Neuronal stem cell (in vitro differentiated cells): ENCODE measurements at regions not wholly inside any gene's neighbourhood (a gene's known extent, or its start where the extent isn't known, plus 50 kb on each side); places are given as distances from the start of the nearest gene placed in this dataset.

Experiments used
- DNase-seq: peaks from one replicate; pipeline ENCODE4 v3.0.0-alpha.2; 2013; ENCODE audit warnings: low spot score
- H2AFZ ChIP-seq: one replicate; pipeline ENCODE4 v1.6.1; 2013; ENCODE audit warnings: mild to moderate bottlenecking, low read length, inconsistent platforms
- H2AK5ac ChIP-seq: 2 replicates; pipeline ENCODE4 v1.6.1; 2013; ENCODE audit warnings: low read depth, mild to moderate bottlenecking, inconsistent platforms, low read length, moderate library complexity, mixed read lengths
- H2BK120ac ChIP-seq: 2 replicates; pipeline ENCODE4 v1.6.1; 2013; ENCODE audit warnings: low read depth, mild to moderate bottlenecking, inconsistent platforms, low read length, moderate library complexity, mixed read lengths
- H2BK12ac ChIP-seq: one replicate; pipeline ENCODE4 v1.6.1; 2013; ENCODE audit warnings: low read length, inconsistent platforms
- H2BK15ac ChIP-seq: 2 replicates; pipeline ENCODE4 v1.6.1; 2013; ENCODE audit warnings: mild to moderate bottlenecking, low read length, inconsistent platforms, mixed read lengths
- H2BK5ac ChIP-seq: one replicate; pipeline ENCODE4 v1.6.1; 2013; ENCODE audit warnings: inconsistent platforms, mild to moderate bottlenecking, low read length, moderate library complexity
- H3K14ac ChIP-seq: one replicate; pipeline ENCODE4 v1.6.1; 2013; ENCODE audit warnings: low read length, inconsistent platforms
- H3K18ac ChIP-seq: 2 replicates; pipeline ENCODE4 v1.6.1; 2013; ENCODE audit warnings: low read length, inconsistent platforms
- H3K23ac ChIP-seq: 2 replicates; pipeline ENCODE4 v1.6.1; 2013; ENCODE audit warnings: low read depth, mild to moderate bottlenecking, mixed read lengths, low read length, inconsistent platforms; ENCODE audit not compliant: poor library complexity
- H3K27ac ChIP-seq: replicated peaks from 3 replicates; pipeline ENCODE4 v1.5.1; 2013; ENCODE audit warnings: low read length, inconsistent platforms
- H3K27me3 ChIP-seq, 3 experiments: 2 replicates each; pipeline ENCODE4 v1.6.1; 2013; ENCODE audit warnings: low read length in 3 of 3, mild to moderate bottlenecking in 2 of 3, inconsistent platforms in 1 of 3, low read depth in 1 of 3, mixed read lengths in 1 of 3, moderate library complexity in 1 of 3; ENCODE audit not compliant: control insufficient read depth in 3 of 3, insufficient read depth in 3 of 3
- H3K36me3 ChIP-seq, 2 donors: replicated peaks in 1 of 2; 2 replicates each; pipeline ENCODE4 v1.6.1; 2013; ENCODE audit warnings: low read length in 2 of 2; ENCODE audit not compliant: control insufficient read depth in 2 of 2, insufficient read depth in 2 of 2
- H3K4ac ChIP-seq: 2 replicates; pipeline ENCODE4 v1.6.1; 2013; ENCODE audit warnings: inconsistent platforms, mild to moderate bottlenecking, low read length, moderate library complexity
- H3K4me1 ChIP-seq, 2 donors: 1 replicate in 1 of 2; 2 replicates in 1 of 2; pipeline ENCODE4 v1.6.1; 2013; ENCODE audit warnings: low read length in 2 of 2, low read depth in 1 of 2; ENCODE audit not compliant: control insufficient read depth in 2 of 2, insufficient read depth in 1 of 2
- H3K4me2 ChIP-seq: one replicate; pipeline ENCODE4 v1.6.1; 2013; ENCODE audit warnings: mild to moderate bottlenecking, low read length, inconsistent platforms; ENCODE audit not compliant: insufficient read depth, poor library complexity, severe bottlenecking
- H3K4me3 ChIP-seq, 2 donors: 2 replicates each; pipeline ENCODE4 v1.5.1; 2013; ENCODE audit warnings: low read length in 2 of 2, mild to moderate bottlenecking in 2 of 2, inconsistent platforms in 1 of 2, moderate library complexity in 1 of 2
- H3K79me1 ChIP-seq: one replicate; pipeline ENCODE4 v1.6.1; 2013; ENCODE audit warnings: low read depth, mild to moderate bottlenecking, inconsistent platforms, low read length, moderate library complexity
- H3K9ac ChIP-seq: one replicate; pipeline ENCODE4 v1.6.1; 2013; ENCODE audit warnings: mild to moderate bottlenecking, low read depth, low read length, inconsistent platforms; ENCODE audit not compliant: poor library complexity
- H3K9me3 ChIP-seq, 2 donors: replicated peaks in 1 of 2; 2 replicates each; pipeline versions ENCODE3 to v1.6.1; 2013; ENCODE audit warnings: low read length in 2 of 2, mild to moderate bottlenecking in 2 of 2, inconsistent platforms in 1 of 2, low read depth in 1 of 2, mixed read lengths in 1 of 2, moderate library complexity in 1 of 2; ENCODE audit not compliant: control insufficient read depth in 2 of 2, insufficient read depth in 1 of 2
- H4K8ac ChIP-seq: one replicate; pipeline ENCODE4 v1.6.1; 2013; ENCODE audit warnings: low read depth, mild to moderate bottlenecking, inconsistent platforms, low read length, moderate library complexity
- H4K91ac ChIP-seq: one replicate; pipeline ENCODE4 v1.6.1; 2013; ENCODE audit warnings: low read length, low read depth, mild to moderate bottlenecking, inconsistent platforms; ENCODE audit not compliant: poor library complexity
- WGBS, 2 donors: extraction: QIAGEN DNeasy Blood & Tissue Kit; methylation state at CpG; one replicate each; pipeline ENCODE4 v1.1.7; 2013; ENCODE audit warnings: missing lambda C conversion rate in 2 of 2, mixed read lengths in 1 of 2; ENCODE audit not compliant: insufficient read length in 2 of 2, insufficient replicate concordance in 1 of 2; ENCODE audit errors: extremely low coverage in 2 of 2; 5-methylcytosine and 5-hydroxymethylcytosine counted together

GRCh38 chr6:73937805-73938204, 241.8 kb downstream of the CD109 start:
- Histone ChIP-seq H2BK12ac (no peak overlapping the region), H2AFZ (no peak overlapping the region), H3K4me3 (no peak overlapping the region), H2BK15ac (no peak overlapping the region), H3K18ac (no peak overlapping the region), H3K4me2 (no peak overlapping the region), H2BK120ac (no peak overlapping the region), H3K27ac (no peak overlapping the region), H3K4me1 (no peaks in the 10 kb centered on the region), H3K14ac (no peak overlapping the region), H4K8ac (no peak overlapping the region), H3K4ac (no peak overlapping the region), H3K9me3 (no peaks in the 10 kb centered on the region), H4K91ac (no peak overlapping the region), H2AK5ac (no peak overlapping the region), H3K36me3 (no peaks in the 10 kb centered on the region), H2BK5ac (no peak overlapping the region), H3K27me3 (no peaks in the 10 kb centered on the region), H3K79me1 (no peaks in the 10 kb centered on the region), H3K23ac (no peak overlapping the region), H3K9ac (no peak overlapping the region)
- DNase-seq: no peak

- H2BK15ac ChIP-seq: no peak overlapping the region
- H3K9ac ChIP-seq: no peak overlapping the region
- H3K18ac ChIP-seq: no peak overlapping the region
- no peak overlapping the region for H3K4me3 ChIP-seq
- H3K23ac ChIP-seq: no peak overlapping the region
- no peak overlapping the region for H2BK5ac ChIP-seq
- no peaks in the 10 kb centered on the region for H3K27me3 ChIP-seq
- H4K8ac ChIP-seq: no peak overlapping the region
- H3K14ac ChIP-seq: no peak overlapping the region
- no peaks in the 10 kb centered on the region for H3K79me1 ChIP-seq
- no peak for DNase-seq
- no peak overlapping the region for H3K27ac ChIP-seq
- no peak overlapping the region for H2AK5ac ChIP-seq
- no peaks in the 10 kb centered on the region for H3K36me3 ChIP-seq
- H2BK120ac ChIP-seq: no peak overlapping the region
- no peak overlapping the region for H3K4me2 ChIP-seq
- no peaks in the 10 kb centered on the region for H3K4me1 ChIP-seq
- H3K9me3 ChIP-seq: no peaks in the 10 kb centered on the region
- no peak overlapping the region for H4K91ac ChIP-seq
- H3K4ac ChIP-seq: no peak overlapping the region
- no peak overlapping the region for H2BK12ac ChIP-seq
- H2AFZ ChIP-seq: no peak overlapping the region
These were observed 236.9 kb downstream of the CD109 start for GRCh38 chr6:73932866-73933265.

- no peak overlapping the region for H3K4me3 ChIP-seq
- H4K91ac ChIP-seq: no peak overlapping the region
- no CpG with 5 or more reads among the region's 3 CpGs for WGBS, 2 donors
- no peak overlapping the region for H3K14ac ChIP-seq
- H3K18ac ChIP-seq: no peak overlapping the region
- no peak overlapping the region for H3K4me2 ChIP-seq
- H3K9me3 ChIP-seq: no peaks in the 10 kb centered on the region
- no peaks in the 10 kb centered on the region for H3K27me3 ChIP-seq
- no peak overlapping the region for H3K9ac ChIP-seq
- no peak for DNase-seq
- H2BK12ac ChIP-seq: no peak overlapping the region
- no peaks in the 10 kb centered on the region for H3K36me3 ChIP-seq
- no peak overlapping the region for H2AK5ac ChIP-seq
- no peak overlapping the region for H3K23ac ChIP-seq
- no peak overlapping the region for H4K8ac ChIP-seq
- H2BK120ac ChIP-seq: no peak overlapping the region
- no peak overlapping the region for H3K27ac ChIP-seq
- H3K79me1 ChIP-seq: no peaks in the 10 kb centered on the region
- no peak overlapping the region for H2AFZ ChIP-seq
- H2BK15ac ChIP-seq: no peak overlapping the region
- no peaks in the 10 kb centered on the region for H3K4me1 ChIP-seq
- no peak overlapping the region for H2BK5ac ChIP-seq
- no peak overlapping the region for H3K4ac ChIP-seq
These were observed 233.4 kb downstream of the CD109 start for GRCh38 chr6:73929405-73929804.

GRCh38 chr6:73927421-73927820, 231.4 kb downstream of the CD109 start:
- H3K4ac ChIP-seq: no peak overlapping the region
- no peaks in the 10 kb centered on the region for H3K36me3 ChIP-seq
- H3K18ac ChIP-seq: no peak overlapping the region
- no peaks in the 10 kb centered on the region for H3K9me3 ChIP-seq
- H3K4me2 ChIP-seq: no peak overlapping the region
- H2BK15ac ChIP-seq: no peak overlapping the region
- H3K4me1 ChIP-seq: no peaks in the 10 kb centered on the region
- no peak overlapping the region for H3K27ac ChIP-seq
- H4K91ac ChIP-seq: no peak overlapping the region
- no peaks in the 10 kb centered on the region for H3K79me1 ChIP-seq
- no peak overlapping the region for H4K8ac ChIP-seq
- no peak overlapping the region for H3K4me3 ChIP-seq
- no peak overlapping the region for H2AFZ ChIP-seq
- H2BK120ac ChIP-seq: no peak overlapping the region
- H3K9ac ChIP-seq: no peak overlapping the region
- H3K14ac ChIP-seq: no peak overlapping the region
- H3K27me3 ChIP-seq: no peaks in the 10 kb centered on the region
- no peak overlapping the region for H3K23ac ChIP-seq
- no peak for DNase-seq
- no peak overlapping the region for H2AK5ac ChIP-seq
- no peak overlapping the region for H2BK5ac ChIP-seq
- no peak overlapping the region for H2BK12ac ChIP-seq
